ENCODE measurements at regions not wholly inside any gene's neighbourhood (a gene's known extent, or its start where the extent isn't known, plus 50 kb on each side); places are given as distances from the start of the nearest gene placed in this dataset.

GRCh38 chr4:178784491-178784890, 1342.3 kb upstream of the AGA start:
- no peak for DNase-seq (ENCODE audit: low spot score)

GRCh38 chr4:178789279-178789678, 1347.0 kb upstream of the AGA start:
- no peak for DNase-seq (ENCODE audit: low spot score)

- DNase-seq (ENCODE audit: low spot score), result no peak
Measured at GRCh38 chr4:178799204-178799603, 1357.0 kb upstream of the AGA start.

- DNase-seq (ENCODE audit: low spot score), result no peak
Measured at GRCh38 chr4:178808106-178808505, 1365.9 kb upstream of the AGA start.

- no peak for DNase-seq (ENCODE audit: low spot score)
Measured at GRCh38 chr4:178809921-178810320, 1367.7 kb upstream of the AGA start.

GRCh38 chr4:178811356-178811755, 1369.1 kb upstream of the AGA start:
- no peak for DNase-seq (ENCODE audit: low spot score)

GRCh38 chr4:178812866-178813265, 1370.6 kb upstream of the AGA start:
- DNase-seq (ENCODE audit: low spot score), result no peak

GRCh38 chr4:178814908-178815307, 1372.7 kb upstream of the AGA start:
- DNase-seq (ENCODE audit: low spot score), result no peak

GRCh38 chr4:178823673-178824295, 1381.5 kb upstream of the AGA start:
- DNase-seq (ENCODE audit: low spot score), result no peak

GRCh38 chr4:178836865-178837264, 1394.6 kb upstream of the AGA start:
- DNase-seq (ENCODE audit: low spot score), result no peak

GRCh38 chr4:178838776-178839175, 1396.5 kb upstream of the AGA start:
- DNase-seq (ENCODE audit: low spot score), result no peak

GRCh38 chr4:178856139-178856800, 1414.0 kb upstream of the AGA start:
- no peak for DNase-seq (ENCODE audit: low spot score)

GRCh38 chr4:178871476-178871875, 1429.2 kb upstream of the AGA start:
- no peak for DNase-seq (ENCODE audit: low spot score)

- DNase-seq (ENCODE audit: low spot score), result no peak
Measured at GRCh38 chr4:178881937-178882336, 1439.7 kb upstream of the AGA start.

GRCh38 chr4:178894126-178894525, 1451.9 kb upstream of the AGA start:
- DNase-seq (ENCODE audit: low spot score), result no peak

- no peak for DNase-seq (ENCODE audit: low spot score)
Measured at GRCh38 chr4:178899084-178899483, 1456.8 kb upstream of the AGA start.

- DNase-seq (ENCODE audit: low spot score), result no peak
Measured at GRCh38 chr4:178917756-178918155, 1475.5 kb upstream of the AGA start.

- DNase-seq (ENCODE audit: low spot score), result no peak
Measured at GRCh38 chr4:178937130-178937529, 1494.9 kb upstream of the AGA start.

- no peak for DNase-seq (ENCODE audit: low spot score)
Measured at GRCh38 chr4:178941975-178942374, 1499.7 kb upstream of the AGA start.

GRCh38 chr4:178953447-178954120, 1511.3 kb upstream of the AGA start:
- DNase-seq (ENCODE audit: low spot score), result no peak

- no peak for DNase-seq (ENCODE audit: low spot score)
Measured at GRCh38 chr4:178955614-178956013, 1513.4 kb upstream of the AGA start.

GRCh38 chr4:178958725-178959440, 1516.6 kb upstream of the AGA start:
- DNase-seq (ENCODE audit: low spot score), result no peak
